HEK293 (cell line): ENCODE measurements at regions not wholly inside any gene's neighbourhood (a gene's known extent, or its start where the extent isn't known, plus 50 kb on each side); places are given as distances from the start of the nearest gene placed in this dataset.

Source experiments
- CTCF ChIA-PET: fragments of 350-600 bp; formaldehyde crosslinking; extraction: SDS; loops from one replicate; lab custom pipeline; 2021; ENCODE audit warnings: antibody characterized with exemption; lab: Yijun Ruan, JAX
- POLR2A ChIA-PET: fragments of 300-600 bp; formaldehyde crosslinking; extraction: SDS; loops from one replicate; lab custom pipeline; 2020; ENCODE audit warnings: antibody characterized with exemption, inconsistent platforms; lab: Yijun Ruan, JAX
- H3K27ac ChIP-seq: fragments of 200-500 bp; sonication (Bioruptor generic); 2 replicates; pipeline ENCODE4 v1.5.1; 2014; ENCODE audit warnings: low read depth, low read length, control low read depth, inconsistent platforms; ENCODE audit errors: extremely low read depth
- H3K36me3 ChIP-seq, 2 experiments: fragments of 200-500 bp in 1 of 2; sonication (Bioruptor generic) in 1 of 2; 1 replicate in 1 of 2; 2 replicates in 1 of 2; pipeline ENCODE4 v1.5.1; 2014 to 2017; ENCODE audit warnings: inconsistent platforms in 2 of 2, low read length in 2 of 2; ENCODE audit not compliant: control insufficient read depth in 2 of 2, insufficient read depth in 1 of 2
- H3K4me1 ChIP-seq: fragments of 200-500 bp; sonication (Bioruptor generic); 2 replicates; pipeline ENCODE4 v1.5.1; 2014; ENCODE audit warnings: mild to moderate bottlenecking, low read length, inconsistent platforms; ENCODE audit not compliant: control insufficient read depth, insufficient read depth
- H3K4me3 ChIP-seq: 2 replicates; pipeline ENCODE4 v1.5.1; 2011; ENCODE audit warnings: low read depth, mild to moderate bottlenecking, control low read depth, low read length, moderate library complexity
- H3K9me3 ChIP-seq: fragments of 200-500 bp; sonication (Bioruptor generic); 2 replicates; pipeline ENCODE4 v1.5.1; 2014; ENCODE audit warnings: low read depth, low read length, inconsistent platforms; ENCODE audit not compliant: control insufficient read depth, insufficient read depth
- HOXC10 ChIP-seq: sonication (generic); formaldehyde crosslinking; IDR thresholded peaks from 2 replicates; pipeline ENCODE4 v1.8.1; 2023; ENCODE audit warnings: mild to moderate bottlenecking, missing genetic modification reagents
- PRDM1 ChIP-seq: fragments of 450-650 bp; formaldehyde crosslinking; IDR thresholded peaks from 2 replicates; pipeline ENCODE4; 2016; ENCODE audit warnings: missing biosample characterization, missing genetic modification characterization
- ZBTB26 ChIP-seq: fragments of 450-650 bp; formaldehyde crosslinking; optimal IDR thresholded peaks from 2 replicates; pipeline ENCODE3; 2016; ENCODE audit warnings: missing biosample characterization, mild to moderate bottlenecking, missing genetic modification characterization
- ZBTB8A ChIP-seq: fragments of 450-650 bp; formaldehyde crosslinking; IDR thresholded peaks from 2 replicates; pipeline ENCODE4 v1.5.1; 2016; ENCODE audit warnings: missing biosample characterization, missing genetic modification characterization
- ZNF19 ChIP-seq: fragments of 450-650 bp; formaldehyde crosslinking; IDR thresholded peaks from 2 replicates; pipeline ENCODE4; 2016; ENCODE audit warnings: missing biosample characterization, missing genetic modification characterization, low read depth
- ZNF214 ChIP-seq: fragments of 450-650 bp; formaldehyde crosslinking; IDR thresholded peaks from 2 replicates; pipeline ENCODE4 v1.5.1; 2017; ENCODE audit warnings: missing biosample characterization, mild to moderate bottlenecking, missing genetic modification characterization, borderline replicate concordance
- ZNF23 ChIP-seq: fragments of 450-650 bp; formaldehyde crosslinking; IDR thresholded peaks from 2 replicates; pipeline ENCODE4 v1.5.1; 2016; ENCODE audit warnings: missing biosample characterization, missing genetic modification characterization, borderline replicate concordance
- ZNF391 ChIP-seq: fragments of 450-650 bp; formaldehyde crosslinking; IDR thresholded peaks from 2 replicates; pipeline ENCODE4 v1.5.1; 2016; ENCODE audit warnings: low read depth, missing biosample characterization, missing genetic modification characterization, borderline replicate concordance
- ZNF416 ChIP-seq: fragments of 450-650 bp; formaldehyde crosslinking; IDR thresholded peaks from 2 replicates; pipeline ENCODE4 v1.5.1; 2016; ENCODE audit warnings: missing biosample characterization, missing genetic modification characterization
- ZNF449 ChIP-seq: fragments of 450-650 bp; formaldehyde crosslinking; IDR thresholded peaks from 2 replicates; pipeline ENCODE4 v1.5.1; 2017; ENCODE audit warnings: missing biosample characterization, mild to moderate bottlenecking, missing genetic modification characterization, moderate library complexity
- ZNF707 ChIP-seq: fragments of 450-650 bp; formaldehyde crosslinking; IDR thresholded peaks from 2 replicates; pipeline ENCODE4 v1.5.1; 2016; ENCODE audit warnings: missing biosample characterization, missing genetic modification characterization
- ZNF830 ChIP-seq: fragments of 450-650 bp; IDR thresholded peaks from 2 replicates; pipeline ENCODE4 v1.5.0; 2018; ENCODE audit warnings: missing biosample characterization, missing genetic modification characterization, low read depth, mild to moderate bottlenecking, moderate library complexity
- ZSCAN18 ChIP-seq: fragments of 450-650 bp; formaldehyde crosslinking; IDR thresholded peaks from 2 replicates; pipeline ENCODE4 v1.5.1; 2016; ENCODE audit warnings: missing biosample characterization, missing genetic modification characterization
- TF ChIP-seq, protein P1 (sequence below): fragments of 450-650 bp; formaldehyde crosslinking; IDR thresholded peaks from 2 replicates; pipeline ENCODE4 v1.5.1; 2017; ENCODE audit warnings: missing biosample characterization, missing genetic modification characterization
- TF ChIP-seq, protein P2 (sequence below): fragments of 450-650 bp; formaldehyde crosslinking; IDR thresholded peaks from 2 replicates; pipeline ENCODE4 v1.5.1; 2017; ENCODE audit warnings: missing biosample characterization, missing genetic modification characterization
- TF ChIP-seq, protein P3 (sequence below): fragments of 450-650 bp; formaldehyde crosslinking; IDR thresholded peaks from 2 replicates; pipeline ENCODE4 v1.5.1; 2016; ENCODE audit warnings: missing biosample characterization, missing genetic modification characterization
- TF ChIP-seq, protein P4 (sequence below): fragments of 450-650 bp; formaldehyde crosslinking; IDR thresholded peaks from 2 replicates; pipeline ENCODE4 v1.5.1; 2017; ENCODE audit warnings: missing biosample characterization, missing genetic modification characterization
- TF ChIP-seq, protein P5 (sequence below): fragments of 450-650 bp; formaldehyde crosslinking; IDR thresholded peaks from 2 replicates; pipeline ENCODE4 v1.5.1; 2016; ENCODE audit warnings: missing biosample characterization, missing genetic modification characterization, borderline replicate concordance

DNA sequence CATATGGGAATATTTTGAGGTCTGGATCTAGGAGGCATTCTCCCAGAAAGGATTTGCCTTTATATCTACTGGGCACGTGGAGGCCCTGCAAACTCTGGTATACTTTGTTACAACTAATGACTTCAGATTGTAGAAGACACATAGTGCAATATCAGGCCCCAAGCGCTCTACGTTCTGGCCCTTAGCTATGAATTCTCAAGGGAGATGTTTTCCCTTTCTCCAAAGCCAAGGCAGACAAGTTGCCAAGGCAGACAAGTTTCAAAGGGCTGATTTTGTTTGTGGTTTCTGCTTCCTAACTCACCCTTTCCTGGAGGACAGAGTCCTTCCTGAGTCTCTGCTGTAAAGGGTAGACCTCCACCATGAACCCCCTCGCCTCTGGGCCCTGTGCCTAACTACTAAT, 99.4 kb upstream of the CTTNBP2 start:
- no peaks in the 10 kb centered on the region for H3K4me1 ChIP-seq
- no peak overlapping the region for H3K27ac ChIP-seq
- no peaks in the 10 kb centered on the region for H3K36me3 ChIP-seq
- H3K4me3 ChIP-seq = no peak overlapping the region
- H3K9me3 ChIP-seq = no peaks in the 10 kb centered on the region
- ChIA-PET CTCF (no interaction called here), POLR2A (no interaction called here)
- TF ChIP-seq ZNF449 (no peak), ZSCAN18 (tag by site-specific recombination) (no peak), ZNF391 (tag by site-specific recombination) (no peak), PRDM1 (tag by site-specific recombination) (no peak), ZBTB26 (tag by site-specific recombination) (no peak), ZNF830 (tag by site-specific recombination) (no peak), ZNF416 (tag by site-specific recombination) (no peak)
- TF ChIP-seq, protein P1, sequence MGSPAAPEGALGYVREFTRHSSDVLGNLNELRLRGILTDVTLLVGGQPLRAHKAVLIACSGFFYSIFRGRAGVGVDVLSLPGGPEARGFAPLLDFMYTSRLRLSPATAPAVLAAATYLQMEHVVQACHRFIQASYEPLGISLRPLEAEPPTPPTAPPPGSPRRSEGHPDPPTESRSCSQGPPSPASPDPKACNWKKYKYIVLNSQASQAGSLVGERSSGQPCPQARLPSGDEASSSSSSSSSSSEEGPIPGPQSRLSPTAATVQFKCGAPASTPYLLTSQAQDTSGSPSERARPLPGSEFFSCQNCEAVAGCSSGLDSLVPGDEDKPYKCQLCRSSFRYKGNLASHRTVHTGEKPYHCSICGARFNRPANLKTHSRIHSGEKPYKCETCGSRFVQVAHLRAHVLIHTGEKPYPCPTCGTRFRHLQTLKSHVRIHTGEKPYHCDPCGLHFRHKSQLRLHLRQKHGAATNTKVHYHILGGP (tag by site-specific recombination) = no peak
- TF ChIP-seq, protein P2, sequence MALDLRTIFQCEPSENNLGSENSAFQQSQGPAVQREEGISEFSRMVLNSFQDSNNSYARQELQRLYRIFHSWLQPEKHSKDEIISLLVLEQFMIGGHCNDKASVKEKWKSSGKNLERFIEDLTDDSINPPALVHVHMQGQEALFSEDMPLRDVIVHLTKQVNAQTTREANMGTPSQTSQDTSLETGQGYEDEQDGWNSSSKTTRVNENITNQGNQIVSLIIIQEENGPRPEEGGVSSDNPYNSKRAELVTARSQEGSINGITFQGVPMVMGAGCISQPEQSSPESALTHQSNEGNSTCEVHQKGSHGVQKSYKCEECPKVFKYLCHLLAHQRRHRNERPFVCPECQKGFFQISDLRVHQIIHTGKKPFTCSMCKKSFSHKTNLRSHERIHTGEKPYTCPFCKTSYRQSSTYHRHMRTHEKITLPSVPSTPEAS (tag by site-specific recombination) = no peak

GRCh38 chr7:117973975-117974374, 100.7 kb upstream of the CTTNBP2 start:
- ChIA-PET POLR2A (no interaction called here), CTCF (no interaction called here)
- H3K4me3 ChIP-seq = no peak overlapping the region
- H3K9me3 ChIP-seq = no peaks in the 10 kb centered on the region
- H3K27ac ChIP-seq = no peak overlapping the region
- no peak for TF ChIP-seq ZBTB8A (tag by site-specific recombination)
- H3K4me1 ChIP-seq = no peaks in the 10 kb centered on the region
- no peaks in the 10 kb centered on the region for H3K36me3 ChIP-seq

GRCh38 chr7:117974891-117975290, 101.7 kb upstream of the CTTNBP2 start:
- POLR2A ChIA-PET = no interaction called here
- no peaks in the 10 kb centered on the region for H3K4me1 ChIP-seq
- CTCF ChIA-PET = no interaction called here
- H3K4me3 ChIP-seq = no peak overlapping the region
- no peaks in the 10 kb centered on the region for H3K36me3 ChIP-seq
- no peak overlapping the region for H3K27ac ChIP-seq
- no peaks in the 10 kb centered on the region for H3K9me3 ChIP-seq
- TF ChIP-seq, protein P3, sequence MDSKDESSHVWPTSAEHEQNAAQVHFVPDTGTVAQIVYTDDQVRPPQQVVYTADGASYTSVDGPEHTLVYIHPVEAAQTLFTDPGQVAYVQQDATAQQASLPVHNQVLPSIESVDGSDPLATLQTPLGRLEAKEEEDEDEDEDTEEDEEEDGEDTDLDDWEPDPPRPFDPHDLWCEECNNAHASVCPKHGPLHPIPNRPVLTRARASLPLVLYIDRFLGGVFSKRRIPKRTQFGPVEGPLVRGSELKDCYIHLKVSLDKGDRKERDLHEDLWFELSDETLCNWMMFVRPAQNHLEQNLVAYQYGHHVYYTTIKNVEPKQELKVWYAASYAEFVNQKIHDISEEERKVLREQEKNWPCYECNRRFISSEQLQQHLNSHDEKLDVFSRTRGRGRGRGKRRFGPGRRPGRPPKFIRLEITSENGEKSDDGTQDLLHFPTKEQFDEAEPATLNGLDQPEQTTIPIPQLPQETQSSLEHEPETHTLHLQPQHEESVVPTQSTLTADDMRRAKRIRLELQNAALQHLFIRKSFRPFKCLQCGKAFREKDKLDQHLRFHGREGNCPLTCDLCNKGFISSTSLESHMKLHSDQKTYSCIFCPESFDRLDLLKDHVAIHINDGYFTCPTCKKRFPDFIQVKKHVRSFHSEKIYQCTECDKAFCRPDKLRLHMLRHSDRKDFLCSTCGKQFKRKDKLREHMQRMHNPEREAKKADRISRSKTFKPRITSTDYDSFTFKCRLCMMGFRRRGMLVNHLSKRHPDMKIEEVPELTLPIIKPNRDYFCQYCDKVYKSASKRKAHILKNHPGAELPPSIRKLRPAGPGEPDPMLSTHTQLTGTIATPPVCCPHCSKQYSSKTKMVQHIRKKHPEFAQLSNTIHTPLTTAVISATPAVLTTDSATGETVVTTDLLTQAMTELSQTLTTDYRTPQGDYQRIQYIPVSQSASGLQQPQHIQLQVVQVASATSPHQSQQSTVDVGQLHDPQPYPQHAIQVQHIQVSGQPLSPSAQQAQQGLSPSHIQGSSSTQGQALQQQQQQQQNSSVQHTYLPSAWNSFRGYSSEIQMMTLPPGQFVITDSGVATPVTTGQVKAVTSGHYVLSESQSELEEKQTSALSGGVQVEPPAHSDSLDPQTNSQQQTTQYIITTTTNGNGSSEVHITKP (tag by site-specific recombination) = no peak
- TF ChIP-seq, protein P4, sequence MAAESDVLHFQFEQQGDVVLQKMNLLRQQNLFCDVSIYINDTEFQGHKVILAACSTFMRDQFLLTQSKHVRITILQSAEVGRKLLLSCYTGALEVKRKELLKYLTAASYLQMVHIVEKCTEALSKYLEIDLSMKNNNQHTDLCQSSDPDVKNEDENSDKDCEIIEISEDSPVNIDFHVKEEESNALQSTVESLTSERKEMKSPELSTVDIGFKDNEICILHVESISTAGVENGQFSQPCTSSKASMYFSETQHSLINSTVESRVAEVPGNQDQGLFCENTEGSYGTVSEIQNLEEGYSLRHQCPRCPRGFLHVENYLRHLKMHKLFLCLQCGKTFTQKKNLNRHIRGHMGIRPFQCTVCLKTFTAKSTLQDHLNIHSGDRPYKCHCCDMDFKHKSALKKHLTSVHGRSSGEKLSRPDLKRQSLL (tag by site-specific recombination) = no peak
- TF ChIP-seq ZNF19 (tag by site-specific recombination) (no peak), HOXC10 (no peak), ZNF214 (no peak), ZNF707 (tag by site-specific recombination) (no peak), ZNF23 (tag by site-specific recombination) (no peak), PRDM1 (tag by site-specific recombination) (no peak)
- TF ChIP-seq, protein P5, sequence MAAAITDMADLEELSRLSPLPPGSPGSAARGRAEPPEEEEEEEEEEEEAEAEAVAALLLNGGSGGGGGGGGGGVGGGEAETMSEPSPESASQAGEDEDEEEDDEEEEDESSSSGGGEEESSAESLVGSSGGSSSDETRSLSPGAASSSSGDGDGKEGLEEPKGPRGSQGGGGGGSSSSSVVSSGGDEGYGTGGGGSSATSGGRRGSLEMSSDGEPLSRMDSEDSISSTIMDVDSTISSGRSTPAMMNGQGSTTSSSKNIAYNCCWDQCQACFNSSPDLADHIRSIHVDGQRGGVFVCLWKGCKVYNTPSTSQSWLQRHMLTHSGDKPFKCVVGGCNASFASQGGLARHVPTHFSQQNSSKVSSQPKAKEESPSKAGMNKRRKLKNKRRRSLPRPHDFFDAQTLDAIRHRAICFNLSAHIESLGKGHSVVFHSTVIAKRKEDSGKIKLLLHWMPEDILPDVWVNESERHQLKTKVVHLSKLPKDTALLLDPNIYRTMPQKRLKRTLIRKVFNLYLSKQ (tag by site-specific recombination) = no peak
